T-helper 1 cell treated with Interleukin-12 subunit alpha and Interleukin-12 subunit beta and Interleukin-4 antibody, amounts not matched to agents 30 μg/mL and 1 μg/mL, for 36 hours (primary cell): ENCODE measurements at regions not wholly inside any gene's neighbourhood (a gene's known extent, or its start where the extent isn't known, plus 50 kb on each side); places are given as distances from the start of the nearest gene placed in this dataset.

ENCODE experiments used
- H3K27ac Mint-ChIP-seq: one replicate; pipeline ENCODE4 v1.8.0; 2021; ENCODE audit warnings: mild to moderate bottlenecking, mixed read lengths
- H3K27me3 Mint-ChIP-seq: one replicate; pipeline ENCODE4 v1.8.0; 2021; ENCODE audit warnings: low read depth, mixed read lengths
- H3K36me3 Mint-ChIP-seq: one replicate; pipeline ENCODE4 v1.8.0; 2021; ENCODE audit warnings: low read depth, mixed read lengths
- H3K4me1 Mint-ChIP-seq: one replicate; pipeline ENCODE4 v1.8.0; 2021; ENCODE audit warnings: low read depth, mixed read lengths
- H3K4me3 Mint-ChIP-seq: one replicate; pipeline ENCODE4 v1.8.0; 2021; ENCODE audit warnings: mild to moderate bottlenecking, moderate library complexity, mixed read lengths
- H3K9me3 Mint-ChIP-seq: one replicate; pipeline ENCODE4 v1.8.0; 2021; ENCODE audit warnings: mixed read lengths

DNA sequence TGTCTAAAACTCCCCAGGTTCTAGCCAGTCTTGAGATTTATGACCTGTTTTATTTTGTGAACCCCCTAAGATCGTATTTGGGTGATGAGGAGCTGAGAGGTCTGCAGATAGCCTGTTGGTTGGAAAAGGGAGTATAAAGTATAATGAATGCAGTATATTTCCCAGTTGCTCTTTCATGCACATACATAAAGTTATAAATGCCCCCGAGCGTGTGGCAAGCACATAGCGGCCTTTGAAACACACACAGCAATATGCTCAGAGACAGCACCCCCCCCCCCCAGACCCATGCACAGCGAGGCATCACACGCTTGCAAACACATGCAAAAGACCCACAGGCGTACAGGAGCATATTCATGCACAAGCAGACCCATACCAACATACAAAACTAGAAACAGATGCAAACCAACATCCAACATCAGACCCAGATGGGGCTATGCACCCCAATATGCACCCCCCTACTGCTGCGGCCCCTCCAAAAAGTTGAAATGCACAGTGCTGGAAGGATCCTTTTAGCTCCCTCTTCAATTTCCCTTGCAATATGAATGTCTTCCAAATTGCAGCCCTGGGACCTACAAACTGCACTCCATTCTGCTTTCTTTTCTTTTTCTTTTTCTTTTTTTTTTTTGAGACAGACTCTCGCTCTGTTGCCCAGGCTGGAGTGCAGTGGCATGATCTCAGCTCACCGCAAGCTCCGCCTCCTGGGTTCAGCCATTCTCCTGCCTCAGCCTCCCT is 82.2 kb upstream of the TBX3 start:
- Mint-ChIP-seq H3K4me3 (no peak overlapping the region), H3K9me3 (peaks cover 12% of the 10 kb centered on the region), H3K27ac (no peak overlapping the region), H3K4me1 (no peaks in the 10 kb centered on the region), H3K27me3 (no peaks in the 10 kb centered on the region), H3K36me3 (no peaks in the 10 kb centered on the region)

GRCh38 chr12:114764510-114764909 is 80.5 kb upstream of the TBX3 start:
- H3K4me3 Mint-ChIP-seq: no peak overlapping the region
- H3K9me3 Mint-ChIP-seq: peaks cover 7% of the 10 kb centered on the region
- no peak overlapping the region for H3K27ac Mint-ChIP-seq
- no peaks in the 10 kb centered on the region for H3K4me1 Mint-ChIP-seq
- H3K27me3 Mint-ChIP-seq: no peaks in the 10 kb centered on the region
- H3K36me3 Mint-ChIP-seq: no peaks in the 10 kb centered on the region

- Mint-ChIP-seq H3K27me3 (no peaks in the 10 kb centered on the region), H3K27ac (no peak overlapping the region), H3K9me3 (peaks cover 5% of the 10 kb centered on the region), H3K4me3 (no peak overlapping the region), H3K36me3 (no peaks in the 10 kb centered on the region), H3K4me1 (no peaks in the 10 kb centered on the region)
Measured at GRCh38 chr12:114762490-114763110, 78.6 kb upstream of the TBX3 start.

- no peaks in the 10 kb centered on the region for H3K27me3 Mint-ChIP-seq
- H3K4me3 Mint-ChIP-seq: no peak overlapping the region
- H3K9me3 Mint-ChIP-seq: peaks cover 5% of the 10 kb centered on the region
Measured at GRCh38 chr12:114760151-114760877, 76.3 kb upstream of the TBX3 start.

DNA sequence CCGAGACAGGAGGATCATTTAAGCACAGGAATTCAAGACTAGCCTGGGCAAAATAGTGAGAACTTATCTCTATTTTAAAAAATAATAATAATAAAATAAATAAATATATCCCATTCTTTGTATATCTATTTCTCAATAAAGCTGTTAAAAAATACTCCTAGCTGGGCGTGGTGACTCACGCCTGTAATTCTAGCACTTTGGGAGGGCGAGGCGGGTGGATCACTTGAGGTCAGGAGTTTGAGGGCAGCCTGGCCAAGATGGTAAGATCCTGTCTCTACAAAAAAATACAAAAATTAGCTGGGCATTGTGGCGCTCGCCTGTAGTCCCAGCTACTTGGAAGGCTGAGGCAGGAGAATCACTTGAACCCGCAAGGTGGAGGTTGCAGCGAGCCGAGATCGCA is 75.7 kb upstream of the TBX3 start:
- Mint-ChIP-seq H3K4me1 (no peaks in the 10 kb centered on the region), H3K36me3 (no peaks in the 10 kb centered on the region), H3K27me3 (no peaks in the 10 kb centered on the region), H3K27ac (no peak overlapping the region), H3K4me3 (no peak overlapping the region), H3K9me3 (peaks cover 5% of the 10 kb centered on the region)

More at GRCh38 chr12:114760151-114760877, 76.3 kb upstream of the TBX3 start:
- Mint-ChIP-seq H3K4me1 (no peaks in the 10 kb centered on the region), H3K36me3 (no peaks in the 10 kb centered on the region), H3K27ac (no peak overlapping the region)

DNA sequence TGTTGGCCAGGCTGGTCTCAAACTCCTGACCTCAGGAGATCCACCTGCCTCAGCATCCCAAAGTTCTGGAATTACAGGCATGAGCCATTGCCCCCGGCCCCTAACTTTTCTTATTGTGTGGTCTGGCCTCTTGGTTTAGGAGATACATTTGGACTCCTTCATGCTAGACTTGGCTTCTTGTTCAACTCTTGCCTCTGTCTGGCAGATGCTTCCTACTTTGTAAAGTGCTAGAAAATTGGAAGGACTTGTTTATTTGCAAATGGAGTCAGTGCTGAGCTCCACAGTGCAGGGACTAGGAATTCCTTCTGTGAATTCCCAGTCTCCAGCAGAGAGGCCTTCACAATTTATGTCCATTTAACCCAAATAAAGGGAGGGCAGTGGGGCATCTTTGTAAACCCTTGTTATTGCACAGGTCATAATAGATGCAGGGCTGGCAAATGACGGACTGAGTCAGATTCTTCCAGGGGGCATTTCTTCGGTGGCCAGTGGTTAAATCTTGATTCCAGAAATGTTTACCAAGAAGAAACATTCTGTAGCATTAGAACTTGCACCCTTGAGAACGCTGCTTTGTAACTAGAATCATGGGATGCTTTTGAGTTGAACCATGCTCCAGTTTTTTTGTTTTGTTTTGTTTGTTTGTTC is 73.8 kb upstream of the TBX3 start:
- Mint-ChIP-seq H3K9me3 (peaks cover 5% of the 10 kb centered on the region), H3K27me3 (no peaks in the 10 kb centered on the region), H3K4me1 (no peaks in the 10 kb centered on the region), H3K36me3 (no peaks in the 10 kb centered on the region), H3K4me3 (no peak overlapping the region), H3K27ac (no peak overlapping the region)

DNA sequence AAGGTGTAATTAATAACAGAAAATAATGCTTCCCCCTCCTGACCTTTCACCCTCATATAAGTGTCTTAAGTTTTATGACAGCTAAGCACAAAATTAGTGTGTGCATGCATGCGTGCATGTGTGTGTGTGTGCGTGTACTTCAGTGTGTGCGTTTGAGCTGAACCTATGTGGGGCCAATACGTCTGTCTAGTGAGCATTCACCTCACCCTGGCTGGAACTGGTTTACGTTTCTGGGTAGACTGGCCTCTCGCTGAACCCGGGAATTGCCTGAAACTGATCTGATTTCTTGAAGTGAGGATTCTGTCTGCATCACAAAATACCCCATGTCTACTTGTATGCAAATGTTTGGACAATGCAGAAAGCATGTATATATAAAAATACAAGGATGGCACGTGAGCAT is 68.2 kb upstream of the TBX3 start:
- no peaks in the 10 kb centered on the region for H3K9me3 Mint-ChIP-seq
- no peaks in the 10 kb centered on the region for H3K27me3 Mint-ChIP-seq
- no peak overlapping the region for H3K4me3 Mint-ChIP-seq
- H3K4me1 Mint-ChIP-seq: no peaks in the 10 kb centered on the region
- no peak overlapping the region for H3K27ac Mint-ChIP-seq
- H3K36me3 Mint-ChIP-seq: no peaks in the 10 kb centered on the region

DNA sequence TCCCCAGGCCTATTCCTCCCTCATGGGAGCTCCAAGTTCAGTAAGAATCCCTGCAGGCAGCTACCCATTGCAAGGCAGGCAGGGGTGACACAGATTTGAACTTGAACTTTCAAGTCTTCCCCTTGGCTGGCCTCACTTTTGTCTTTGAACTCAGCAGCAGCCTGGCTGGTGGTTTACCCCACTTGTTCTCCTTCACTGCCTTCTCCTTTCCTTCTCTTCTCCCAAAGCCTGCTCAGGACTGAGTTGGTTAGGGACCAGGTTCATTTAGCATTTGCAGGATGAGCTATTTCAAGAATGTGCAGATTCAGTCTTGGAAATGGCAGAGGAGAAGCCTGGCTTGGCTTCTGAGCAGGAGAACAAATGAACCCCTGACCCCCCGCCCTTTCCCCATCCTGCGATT is 67.7 kb upstream of the TBX3 start:
- H3K4me3 Mint-ChIP-seq: no peak overlapping the region
- no peaks in the 10 kb centered on the region for H3K9me3 Mint-ChIP-seq
- H3K36me3 Mint-ChIP-seq: no peaks in the 10 kb centered on the region
- H3K27ac Mint-ChIP-seq: no peak overlapping the region
- H3K4me1 Mint-ChIP-seq: no peaks in the 10 kb centered on the region
- no peaks in the 10 kb centered on the region for H3K27me3 Mint-ChIP-seq

DNA sequence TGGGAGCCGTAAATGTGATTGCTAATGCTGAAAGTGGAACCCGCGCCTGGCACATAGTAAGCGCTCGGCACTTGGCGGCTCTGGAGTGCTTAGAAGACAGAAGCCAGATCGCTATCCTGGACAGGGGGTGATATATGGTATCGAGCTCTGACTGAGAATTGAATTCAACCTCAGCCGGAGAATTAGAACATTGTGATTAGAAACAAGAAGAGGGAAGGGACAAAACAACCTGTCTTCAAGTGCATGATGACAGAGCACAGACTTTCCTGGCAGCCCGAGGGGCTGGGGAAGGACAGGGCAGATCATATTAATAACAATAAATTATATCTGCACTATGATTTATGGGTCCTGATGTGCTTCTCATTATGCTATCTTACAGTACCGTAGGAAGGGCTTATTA is 66.9 kb upstream of the TBX3 start:
- H3K36me3 Mint-ChIP-seq: no peaks in the 10 kb centered on the region
- no peaks in the 10 kb centered on the region for H3K9me3 Mint-ChIP-seq
- no peak overlapping the region for H3K4me3 Mint-ChIP-seq
- no peak overlapping the region for H3K27ac Mint-ChIP-seq
- H3K4me1 Mint-ChIP-seq: no peaks in the 10 kb centered on the region
- H3K27me3 Mint-ChIP-seq: no peaks in the 10 kb centered on the region

DNA sequence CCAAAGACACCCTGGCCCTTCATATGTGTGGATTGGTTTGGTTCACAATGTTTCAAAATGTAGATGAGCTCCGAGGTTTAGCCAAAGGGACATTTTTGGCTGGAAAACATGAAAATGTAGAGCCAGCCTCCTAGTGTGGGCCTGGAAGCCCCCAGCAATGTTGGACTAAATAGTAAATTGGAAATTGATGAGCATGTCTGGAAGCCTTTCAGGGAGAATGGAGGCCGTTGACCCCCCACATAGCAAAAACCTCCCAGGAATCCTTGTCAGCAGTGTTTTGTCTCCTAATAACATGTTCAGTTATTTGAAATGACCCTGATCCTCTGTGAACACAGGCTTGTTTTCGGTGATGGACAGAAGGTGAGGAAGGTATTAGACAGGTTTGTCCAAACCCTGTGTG is 65.1 kb upstream of the TBX3 start:
- no peak overlapping the region for H3K4me3 Mint-ChIP-seq
- no peaks in the 10 kb centered on the region for H3K27me3 Mint-ChIP-seq
- H3K36me3 Mint-ChIP-seq: no peaks in the 10 kb centered on the region
- H3K27ac Mint-ChIP-seq: no peak overlapping the region
- H3K4me1 Mint-ChIP-seq: no peaks in the 10 kb centered on the region
- no peaks in the 10 kb centered on the region for H3K9me3 Mint-ChIP-seq

- Mint-ChIP-seq H3K9me3 (no peaks in the 10 kb centered on the region), H3K36me3 (no peaks in the 10 kb centered on the region), H3K27ac (no peak overlapping the region), H3K4me1 (no peaks in the 10 kb centered on the region), H3K4me3 (no peak overlapping the region), H3K27me3 (no peaks in the 10 kb centered on the region)
Measured at GRCh38 chr12:114747012-114747858, 63.3 kb upstream of the TBX3 start.

DNA sequence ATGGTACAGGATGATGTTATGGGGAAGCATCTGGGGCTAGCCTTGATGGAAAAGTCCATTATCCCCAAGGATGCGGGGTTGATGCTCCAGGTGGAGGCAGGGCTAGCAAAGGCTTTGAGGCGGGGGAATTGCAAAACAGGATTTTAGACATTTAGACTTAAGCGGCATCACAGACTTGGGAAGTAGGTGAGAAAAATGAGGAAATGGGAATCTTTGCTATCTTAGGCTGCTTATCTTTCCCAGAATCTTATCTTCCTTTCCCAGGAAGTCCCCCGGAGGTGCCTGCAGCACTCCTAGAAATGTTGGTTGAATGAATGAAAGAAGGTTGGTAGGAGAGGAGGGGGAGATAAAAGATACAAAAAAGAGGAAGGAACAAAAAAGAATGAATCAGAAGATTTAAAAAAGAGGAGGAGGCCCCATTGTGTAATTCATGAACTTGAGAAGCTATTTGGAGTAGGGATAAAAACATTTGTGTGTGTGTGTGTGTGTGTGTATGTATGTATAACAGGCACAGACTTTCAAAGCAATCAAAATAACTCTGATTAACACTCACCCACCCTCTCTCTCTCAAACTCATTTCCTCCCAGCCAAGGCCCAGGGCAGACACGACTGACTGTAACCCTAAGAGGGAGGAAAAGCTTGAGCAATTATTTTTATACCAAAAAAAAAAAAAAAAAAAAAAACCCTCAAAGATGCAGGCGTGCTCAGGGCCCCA is 62.5 kb upstream of the TBX3 start:
- no peak overlapping the region for H3K4me3 Mint-ChIP-seq
- no peaks in the 10 kb centered on the region for H3K36me3 Mint-ChIP-seq
- no peak overlapping the region for H3K27ac Mint-ChIP-seq
- no peaks in the 10 kb centered on the region for H3K27me3 Mint-ChIP-seq
- H3K4me1 Mint-ChIP-seq: no peaks in the 10 kb centered on the region
- no peaks in the 10 kb centered on the region for H3K9me3 Mint-ChIP-seq

DNA sequence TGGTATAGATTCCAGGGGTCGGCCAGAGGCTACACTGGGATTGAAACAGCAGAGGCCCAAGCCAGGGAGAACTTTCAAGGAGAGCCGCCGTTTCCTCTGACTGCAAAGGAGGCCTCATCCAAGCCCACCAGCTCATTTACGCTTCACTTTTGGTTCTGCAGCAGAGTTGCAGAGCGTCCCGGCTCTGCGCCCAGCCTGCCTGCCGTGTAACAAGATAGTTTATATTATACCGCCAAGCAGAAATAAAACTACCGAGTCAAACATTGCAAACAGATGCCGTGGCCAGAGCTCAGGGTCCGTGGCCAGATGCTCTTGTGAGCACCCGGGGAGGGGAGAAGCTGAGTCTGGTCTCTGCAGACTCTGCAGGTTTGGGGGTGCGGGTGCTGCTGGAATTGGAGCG is 60.7 kb upstream of the TBX3 start:
- no peaks in the 10 kb centered on the region for H3K27me3 Mint-ChIP-seq
- no peak overlapping the region for H3K27ac Mint-ChIP-seq
- H3K4me3 Mint-ChIP-seq: no peak overlapping the region
- no peaks in the 10 kb centered on the region for H3K4me1 Mint-ChIP-seq
- H3K9me3 Mint-ChIP-seq: no peaks in the 10 kb centered on the region
- H3K36me3 Mint-ChIP-seq: no peaks in the 10 kb centered on the region

DNA sequence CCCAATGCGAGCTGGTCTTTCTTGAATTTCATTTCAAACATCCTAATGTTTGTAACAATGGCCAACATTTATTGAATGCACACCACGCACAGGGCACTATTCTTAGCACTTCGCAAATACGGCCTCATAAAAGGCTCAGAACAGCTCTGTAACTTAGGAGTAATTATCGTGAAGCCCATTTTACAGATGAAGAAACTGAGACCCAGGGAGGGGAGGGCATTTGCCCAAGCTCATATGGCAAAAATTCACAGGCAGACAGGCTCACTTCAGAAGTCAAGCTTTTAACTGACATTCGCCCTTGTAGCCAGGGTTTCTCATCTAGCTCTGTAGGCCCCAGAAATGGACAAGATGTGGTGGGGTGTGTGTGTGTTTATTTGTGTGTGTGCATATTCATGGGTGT is 60.3 kb upstream of the TBX3 start:
- Mint-ChIP-seq H3K36me3 (no peaks in the 10 kb centered on the region), H3K27ac (no peak overlapping the region), H3K4me1 (no peaks in the 10 kb centered on the region), H3K9me3 (no peaks in the 10 kb centered on the region), H3K27me3 (no peaks in the 10 kb centered on the region), H3K4me3 (no peak overlapping the region)
